Small intestine (tissue), 7 donors: ENCODE measurements at regions not wholly inside any gene's neighbourhood (a gene's known extent, or its start where the extent isn't known, plus 50 kb on each side); places are given as distances from the start of the nearest gene placed in this dataset.
A peak's percentile ranks its signal among the peaks of the same experiment; 100 is the strongest.

Source experiments
- DNase-seq, 2 donors: peaks; one replicate each; pipeline versions ENCODE4 v3.0.0 to v3.0.0-alpha.2; 2013
- FAIRE-seq: peaks from 2 replicates; lab custom pipeline; 2012; peaks lifted over from hg19 to GRCh38; lab: Jason Lieb, UNC
- H3K27ac ChIP-seq, 3 donors: one replicate each; pipeline ENCODE4 v1.5.1; 2013; ENCODE audit warnings: low read length in 2 of 3, mild to moderate bottlenecking in 2 of 3, control low read depth in 1 of 3, inconsistent platforms in 1 of 3, low read depth in 1 of 3, moderate library complexity in 1 of 3
- H3K27me3 ChIP-seq, 3 donors: one replicate each; pipeline ENCODE4 v1.6.1; 2013; ENCODE audit warnings: low read length in 3 of 3, inconsistent platforms in 1 of 3; ENCODE audit not compliant: control insufficient read depth in 3 of 3, insufficient read depth in 3 of 3
- H3K36me3 ChIP-seq, 3 donors: one replicate each; pipeline ENCODE4 v1.6.1; 2013; ENCODE audit warnings: low read length in 3 of 3, inconsistent platforms in 1 of 3, low read depth in 1 of 3, mild to moderate bottlenecking in 1 of 3, moderate library complexity in 1 of 3; ENCODE audit not compliant: control insufficient read depth in 3 of 3, insufficient read depth in 2 of 3
- H3K4me1 ChIP-seq, 3 donors: one replicate each; pipeline ENCODE4 v1.6.1; 2013; ENCODE audit warnings: low read length in 2 of 3, inconsistent platforms in 1 of 3, low read depth in 1 of 3, mild to moderate bottlenecking in 1 of 3, moderate library complexity in 1 of 3; ENCODE audit not compliant: control insufficient read depth in 3 of 3, insufficient read depth in 2 of 3
- H3K4me3 ChIP-seq, 3 donors: one replicate each; pipeline ENCODE4 v1.5.1; 2013; ENCODE audit warnings: low read length in 3 of 3, control low read depth in 1 of 3, inconsistent platforms in 1 of 3, low read depth in 1 of 3, mild to moderate bottlenecking in 1 of 3, moderate library complexity in 1 of 3
- H3K9me3 ChIP-seq, 2 donors: one replicate each; pipeline ENCODE4 v1.6.1; 2013; ENCODE audit warnings: low read depth in 1 of 2, low read length in 1 of 2; ENCODE audit not compliant: control insufficient read depth in 2 of 2, insufficient read depth in 1 of 2
- WGBS, 3 donors: extraction: QIAGEN DNeasy Blood & Tissue Kit; methylation state at CpG; one replicate each; pipeline ENCODE4 v1.1.7; 2013; 5-methylcytosine and 5-hydroxymethylcytosine counted together
- donor health status: healthy with polysubstance abuse.
- donor health status: control.
- donor health status: control.
- donor health status: Bipolar disorder and iron deficiency.
- donor health status: healthy.

GRCh38 chr2:64704161-64704560 lies 50.4 kb upstream of the SERTAD2 start:
- Histone ChIP-seq H3K9me3 (no peaks in the 10 kb centered on the region), H3K27me3 (no peaks in the 10 kb centered on the region), H3K4me3 (no peak overlapping the region), H3K27ac (no peak overlapping the region), H3K4me1 (no peaks in the 10 kb centered on the region), H3K36me3 (peaks cover 0 to under 1% (median 0%) of the 10 kb centered on the region in 3 donors)
- FAIRE-seq (no peak), DNase-seq (no peak)
- 82 to 95% (median 84%) methylated on average over 4 of the region's 4 CpGs for WGBS, 3 donors

GRCh38 chr2:64704996-64705395 lies 51.3 kb upstream of the SERTAD2 start:
- no peak for FAIRE-seq

GRCh38 chr2:64707276-64707675 lies 53.6 kb upstream of the SERTAD2 start:
- Histone ChIP-seq H3K4me3 (no peak overlapping the region), H3K9me3 (no peaks in the 10 kb centered on the region), H3K27ac (no peak overlapping the region), H3K27me3 (no peaks in the 10 kb centered on the region), H3K4me1 (no peaks in the 10 kb centered on the region), H3K36me3 (peaks cover 0 to 2% (median 0%) of the 10 kb centered on the region in 3 donors)
- FAIRE-seq (no peak), DNase-seq (no peak)
- 91 to 97% (median 92%) methylated on average over 2 of the region's 2 CpGs for WGBS, 3 donors

More at GRCh38 chr2:64704996-64705395, 51.3 kb upstream of the SERTAD2 start:
- H3K4me3 ChIP-seq: no peak overlapping the region
- WGBS, 3 donors: 89 to 100% (median 90%) methylated on average over 1 of the region's 1 CpG
- no peaks in the 10 kb centered on the region for H3K27me3 ChIP-seq
- no peak overlapping the region for H3K27ac ChIP-seq
- peaks cover 0 to 2% (median 0%) of the 10 kb centered on the region in 3 donors for H3K36me3 ChIP-seq
- no peaks in the 10 kb centered on the region for H3K9me3 ChIP-seq
- no peak for DNase-seq
- no peaks in the 10 kb centered on the region for H3K4me1 ChIP-seq

GRCh38 chr2:64708829-64709228 lies 55.1 kb upstream of the SERTAD2 start:
- no peak for DNase-seq
- H3K27ac ChIP-seq: no peak overlapping the region
- no peaks in the 10 kb centered on the region for H3K27me3 ChIP-seq
- peaks cover 0 to 2% (median 0%) of the 10 kb centered on the region in 3 donors for H3K36me3 ChIP-seq
- WGBS, 3 donors: 75 to 82% (median 78%) methylated on average over 3 of the region's 3 CpGs
- no peaks in the 10 kb centered on the region for H3K4me1 ChIP-seq
- H3K4me3 ChIP-seq: no peak overlapping the region
- H3K9me3 ChIP-seq: no peaks in the 10 kb centered on the region
- FAIRE-seq: no peak

GRCh38 chr2:64711252-64711800 lies 57.6 kb upstream of the SERTAD2 start:
- Histone ChIP-seq H3K4me1 (no peaks in the 10 kb centered on the region), H3K36me3 (peaks cover 0 to 2% (median 0%) of the 10 kb centered on the region in 3 donors), H3K4me3 (no peak overlapping the region), H3K27me3 (no peaks in the 10 kb centered on the region), H3K9me3 (no peaks in the 10 kb centered on the region), H3K27ac (peak overlapping the region in 1 of 3 donors; percentile 44)
- WGBS, 3 donors: 63 to 84% (median 64%) methylated on average over 7 of the region's 7 CpGs
- DNase-seq (peak in 1 of 2 donors; percentile 6), FAIRE-seq (no peak)

GRCh38 chr2:64713686-64714085 lies 60.0 kb upstream of the SERTAD2 start:
- no peak for DNase-seq
- H3K4me1 ChIP-seq: peaks cover 0 to 2% (median 2%) of the 10 kb centered on the region in 3 donors
- no peak for FAIRE-seq
- H3K9me3 ChIP-seq: no peaks in the 10 kb centered on the region
- WGBS, 3 donors: 91 to 95% (median 91%) methylated on average over 2 of the region's 2 CpGs
- no peaks in the 10 kb centered on the region for H3K27me3 ChIP-seq
- no peak overlapping the region for H3K27ac ChIP-seq
- H3K4me3 ChIP-seq: no peak overlapping the region
- H3K36me3 ChIP-seq: peaks cover 0 to 2% (median 0%) of the 10 kb centered on the region in 3 donors

- Histone ChIP-seq H3K27ac (no peak overlapping the region), H3K9me3 (no peaks in the 10 kb centered on the region), H3K27me3 (no peaks in the 10 kb centered on the region), H3K4me1 (peaks cover 0 to 2% (median 2%) of the 10 kb centered on the region in 3 donors), H3K36me3 (no peaks in the 10 kb centered on the region), H3K4me3 (no peak overlapping the region)
- FAIRE-seq: no peak
- 92 to 96% (median 93%) methylated on average over 7 of the region's 7 CpGs for WGBS, 3 donors
- no peak for DNase-seq
These were observed 62.9 kb upstream of the SERTAD2 start for GRCh38 chr2:64716569-64716968.

GRCh38 chr2:64718250-64718885 lies 64.7 kb upstream of the SERTAD2 start:
- H3K27ac ChIP-seq: no peak overlapping the region
- no peaks in the 10 kb centered on the region for H3K27me3 ChIP-seq
- H3K9me3 ChIP-seq: no peaks in the 10 kb centered on the region
- peaks cover 0 to 2% (median 2%) of the 10 kb centered on the region in 3 donors for H3K4me1 ChIP-seq
- FAIRE-seq (no peak), DNase-seq (peak in 1 of 2 donors; percentile 48)
- no peaks in the 10 kb centered on the region for H3K36me3 ChIP-seq
- 19 to 62% (median 37%) methylated on average over 4 of the region's 4 CpGs for WGBS, 3 donors
- no peak overlapping the region for H3K4me3 ChIP-seq
